Stimulated activated effector memory CD8-positive, alpha-beta T cell treated with anti-CD3 and anti-CD28 coated beads, Interleukin-12 subunit alpha, Interleukin-12 subunit beta, amount 100 ng/mL, for 72 hours (primary cell): ENCODE measurements at regions not wholly inside any gene's neighbourhood (a gene's known extent, or its start where the extent isn't known, plus 50 kb on each side); places are given as distances from the start of the nearest gene placed in this dataset.

Experiments used
- ATAC-seq: fragments of 150-1000 bp; cut with Tn5 transposase; 2 replicates; pipeline ENCODE4 v1.10.0; 2021
- DNase-seq, 2 donors: peaks; one replicate each; pipeline ENCODE4 v3.0.0; 2021 to 2022; ENCODE audit warnings: low spot score in 2 of 2
- H3K27ac Mint-ChIP-seq: one replicate; pipeline ENCODE4 v1.8.0; 2022; ENCODE audit warnings: mild to moderate bottlenecking, mixed read lengths
- H3K36me3 Mint-ChIP-seq: one replicate; pipeline ENCODE4 v1.8.0; 2022; ENCODE audit warnings: mild to moderate bottlenecking, mixed read lengths
- H3K4me1 Mint-ChIP-seq: one replicate; pipeline ENCODE4 v1.8.0; 2022; ENCODE audit warnings: mixed read lengths
- H3K4me3 Mint-ChIP-seq: one replicate; pipeline ENCODE4 v1.8.0; 2022; ENCODE audit warnings: mild to moderate bottlenecking, mixed read lengths
- H3K9me3 Mint-ChIP-seq: one replicate; pipeline ENCODE4 v1.8.0; 2022; ENCODE audit warnings: mixed read lengths

GRCh38 chr13:39250440-39250839 lies 212.2 kb downstream of the NHLRC3 start:
- no peak for DNase-seq
- H3K4me1 Mint-ChIP-seq = no peaks in the 10 kb centered on the region
- no peaks in the 10 kb centered on the region for H3K36me3 Mint-ChIP-seq

GRCh38 chr13:39251340-39251739 lies 213.1 kb downstream of the NHLRC3 start:
- no peak for DNase-seq
- no peaks in the 10 kb centered on the region for H3K36me3 Mint-ChIP-seq
- no peak overlapping the region for H3K4me3 Mint-ChIP-seq
- no peak for ATAC-seq
- no peaks in the 10 kb centered on the region for H3K9me3 Mint-ChIP-seq
- no peaks in the 10 kb centered on the region for H3K4me1 Mint-ChIP-seq
- no peak overlapping the region for H3K27ac Mint-ChIP-seq

More at GRCh38 chr13:39250440-39250839, 212.2 kb downstream of the NHLRC3 start:
- H3K4me3 Mint-ChIP-seq = no peak overlapping the region
- H3K9me3 Mint-ChIP-seq = no peaks in the 10 kb centered on the region
- no peak for ATAC-seq
- no peak overlapping the region for H3K27ac Mint-ChIP-seq

- no peaks in the 10 kb centered on the region for H3K4me1 Mint-ChIP-seq
- H3K36me3 Mint-ChIP-seq = no peaks in the 10 kb centered on the region
- no peak overlapping the region for H3K27ac Mint-ChIP-seq
- H3K4me3 Mint-ChIP-seq = no peak overlapping the region
- DNase-seq (no peak), ATAC-seq (no peak)
- H3K9me3 Mint-ChIP-seq = no peaks in the 10 kb centered on the region
Measured at GRCh38 chr13:39253774-39254173, 215.5 kb downstream of the NHLRC3 start.

- H3K27ac Mint-ChIP-seq = no peak overlapping the region
- DNase-seq (no peak), ATAC-seq (no peak)
- no peaks in the 10 kb centered on the region for H3K36me3 Mint-ChIP-seq
- no peaks in the 10 kb centered on the region for H3K9me3 Mint-ChIP-seq
- no peak overlapping the region for H3K4me3 Mint-ChIP-seq
- H3K4me1 Mint-ChIP-seq = no peaks in the 10 kb centered on the region
Measured at GRCh38 chr13:39254601-39255000, 216.3 kb downstream of the NHLRC3 start.

- Mint-ChIP-seq H3K27ac (no peak overlapping the region), H3K4me1 (no peaks in the 10 kb centered on the region), H3K4me3 (no peak overlapping the region), H3K9me3 (no peaks in the 10 kb centered on the region), H3K36me3 (no peaks in the 10 kb centered on the region)
- DNase-seq (no peak), ATAC-seq (no peak)
Measured at GRCh38 chr13:39257642-39258041, 219.4 kb downstream of the NHLRC3 start.

- no peak for ATAC-seq
- Mint-ChIP-seq H3K4me3 (no peak overlapping the region), H3K4me1 (no peaks in the 10 kb centered on the region), H3K9me3 (no peaks in the 10 kb centered on the region), H3K27ac (no peak overlapping the region), H3K36me3 (no peaks in the 10 kb centered on the region)
- no peak for DNase-seq
Measured at GRCh38 chr13:39259371-39260140, 221.3 kb downstream of the NHLRC3 start.

- no peaks in the 10 kb centered on the region for H3K4me1 Mint-ChIP-seq
- H3K27ac Mint-ChIP-seq = no peak overlapping the region
- DNase-seq = peak in 1 of 2 donors; percentile 52
- H3K36me3 Mint-ChIP-seq = no peaks in the 10 kb centered on the region
- H3K4me3 Mint-ChIP-seq = no peak overlapping the region
- H3K9me3 Mint-ChIP-seq = no peaks in the 10 kb centered on the region
- ATAC-seq = peak; percentile 77
Measured at GRCh38 chr13:39263033-39263432, 224.8 kb downstream of the NHLRC3 start.

GRCh38 chr13:39263531-39263930 lies 225.3 kb downstream of the NHLRC3 start:
- Mint-ChIP-seq H3K9me3 (no peaks in the 10 kb centered on the region), H3K27ac (no peak overlapping the region), H3K36me3 (no peaks in the 10 kb centered on the region), H3K4me1 (no peaks in the 10 kb centered on the region), H3K4me3 (no peak overlapping the region)
- no peak for DNase-seq
- no peak for ATAC-seq

GRCh38 chr13:39266426-39266825 lies 228.2 kb downstream of the NHLRC3 start:
- Mint-ChIP-seq H3K4me3 (no peak overlapping the region), H3K27ac (no peak overlapping the region), H3K4me1 (no peaks in the 10 kb centered on the region), H3K9me3 (no peaks in the 10 kb centered on the region), H3K36me3 (no peaks in the 10 kb centered on the region)
- no peak for ATAC-seq
- DNase-seq = no peak

- Mint-ChIP-seq H3K4me1 (no peaks in the 10 kb centered on the region), H3K9me3 (no peaks in the 10 kb centered on the region), H3K4me3 (no peak overlapping the region), H3K27ac (no peak overlapping the region), H3K36me3 (no peaks in the 10 kb centered on the region)
- DNase-seq = no peak
- ATAC-seq = no peak
Measured at GRCh38 chr13:39268398-39268797, 230.1 kb downstream of the NHLRC3 start.

GRCh38 chr13:39269004-39269403 lies 230.7 kb downstream of the NHLRC3 start:
- no peak overlapping the region for H3K4me3 Mint-ChIP-seq
- H3K9me3 Mint-ChIP-seq = no peaks in the 10 kb centered on the region
- ATAC-seq (no peak), DNase-seq (no peak)
- no peaks in the 10 kb centered on the region for H3K4me1 Mint-ChIP-seq
- no peak overlapping the region for H3K27ac Mint-ChIP-seq
- H3K36me3 Mint-ChIP-seq = no peaks in the 10 kb centered on the region

GRCh38 chr13:39269411-39269810 lies 231.2 kb downstream of the NHLRC3 start:
- Mint-ChIP-seq H3K27ac (no peak overlapping the region), H3K36me3 (no peaks in the 10 kb centered on the region), H3K4me1 (no peaks in the 10 kb centered on the region), H3K9me3 (no peaks in the 10 kb centered on the region), H3K4me3 (no peak overlapping the region)
- DNase-seq (no peak), ATAC-seq (no peak)

- ATAC-seq (no peak), DNase-seq (no peak)
- Mint-ChIP-seq H3K4me3 (no peak overlapping the region), H3K36me3 (no peaks in the 10 kb centered on the region), H3K4me1 (no peaks in the 10 kb centered on the region), H3K9me3 (no peaks in the 10 kb centered on the region), H3K27ac (no peak overlapping the region)
Measured at GRCh38 chr13:39272994-39273393, 234.7 kb downstream of the NHLRC3 start.

- Mint-ChIP-seq H3K36me3 (no peaks in the 10 kb centered on the region), H3K9me3 (no peaks in the 10 kb centered on the region), H3K27ac (no peak overlapping the region), H3K4me1 (no peaks in the 10 kb centered on the region), H3K4me3 (no peak overlapping the region)
- no peak for DNase-seq
- ATAC-seq = no peak
Measured at GRCh38 chr13:39273953-39274738, 235.9 kb downstream of the NHLRC3 start.

GRCh38 chr13:39274739-39275325 lies 236.6 kb downstream of the NHLRC3 start:
- no peak for DNase-seq
- Mint-ChIP-seq H3K27ac (no peak overlapping the region), H3K36me3 (no peaks in the 10 kb centered on the region), H3K9me3 (no peaks in the 10 kb centered on the region), H3K4me3 (no peak overlapping the region), H3K4me1 (no peaks in the 10 kb centered on the region)
- ATAC-seq = no peak

GRCh38 chr13:39279077-39279476 lies 240.8 kb downstream of the NHLRC3 start:
- DNase-seq = no peak
- no peak overlapping the region for H3K27ac Mint-ChIP-seq
- H3K4me3 Mint-ChIP-seq = no peak overlapping the region
- no peaks in the 10 kb centered on the region for H3K4me1 Mint-ChIP-seq
- no peaks in the 10 kb centered on the region for H3K36me3 Mint-ChIP-seq
- H3K9me3 Mint-ChIP-seq = no peaks in the 10 kb centered on the region
- no peak for ATAC-seq
